SK-N-SH (cell line): ENCODE measurements at regions not wholly inside any gene's neighbourhood (a gene's known extent, or its start where the extent isn't known, plus 50 kb on each side); places are given as distances from the start of the nearest gene placed in this dataset.
A peak's percentile ranks its signal among the peaks of the same experiment; 100 is the strongest.

Experiments
- CTCF ChIA-PET: fragments of 300-600, 350-600 bp; formaldehyde crosslinking; extraction: SDS; loops from one replicate; lab custom pipeline; 2021; lab: Yijun Ruan, JAX
- POLR2A ChIA-PET: fragments of 350-600 bp; sonication (Branson Sonifier 250); formaldehyde crosslinking; extraction: SDS; loops from one replicate; lab custom pipeline; 2020; ENCODE audit warnings: antibody characterized with exemption, inconsistent platforms; lab: Yijun Ruan, JAX
- DNase-seq: peaks from one replicate; pipeline ENCODE4 v3.0.0; 2012
- H2AFZ ChIP-seq: fragments of 200-600 bp; sonication (generic); 2 replicates; pipeline ENCODE4 v1.8.1; 2016; ENCODE audit warnings: antibody characterized with exemption, mild to moderate bottlenecking, low read depth
- H3F3A ChIP-seq: fragments of 200-600 bp; sonication (generic); replicated peaks from 2 replicates; pipeline ENCODE3; 2016; ENCODE audit warnings: antibody characterized with exemption, mild to moderate bottlenecking; ENCODE audit not compliant: insufficient read depth
- H3K27ac ChIP-seq, 2 experiments: fragments of 200-500 bp in 1 of 2; fragments of 200-600 bp in 1 of 2; sonication (Bioruptor generic) in 1 of 2; sonication (generic), shearing (Covaris generic) in 1 of 2; 2 replicates each; pipeline versions ENCODE4 v1.5.1 to v1.6.1; 2014 to 2016; ENCODE audit warnings: low read depth in 2 of 2, inconsistent platforms in 1 of 2, low read length in 1 of 2, mild to moderate bottlenecking in 1 of 2, mixed read lengths in 1 of 2
- H3K27me3 ChIP-seq: fragments of 200-600 bp; sonication (generic), shearing (Covaris generic); 2 replicates; pipeline ENCODE4 v1.6.1; 2016; ENCODE audit warnings: mixed run types; ENCODE audit not compliant: insufficient read depth
- H3K36me3 ChIP-seq, 2 experiments: fragments of 200-500 bp in 1 of 2; fragments of 200-600 bp in 1 of 2; sonication (Bioruptor generic) in 1 of 2; sonication (generic) in 1 of 2; replicated peaks in 1 of 2; 2 replicates each; pipeline versions ENCODE3 to v1.5.1; 2014 to 2016; ENCODE audit warnings: low read length in 1 of 2, mild to moderate bottlenecking in 1 of 2; ENCODE audit not compliant: insufficient read depth in 2 of 2, control insufficient read depth in 1 of 2
- H3K4me1 ChIP-seq, 2 experiments: fragments of 200-500 bp in 1 of 2; fragments of 200-600 bp in 1 of 2; sonication (Bioruptor generic) in 1 of 2; sonication (generic), shearing (Covaris generic) in 1 of 2; 2 replicates each; pipeline versions ENCODE4 v1.5.1 to v1.6.1; 2014 to 2016; ENCODE audit warnings: low read depth in 1 of 2, low read length in 1 of 2, mixed run types in 1 of 2; ENCODE audit not compliant: insufficient read depth in 2 of 2, control insufficient read depth in 1 of 2
- H3K4me2 ChIP-seq: fragments of 200-600 bp; sonication (generic), shearing (Covaris generic); 2 replicates; pipeline ENCODE4 v1.6.1; 2017; ENCODE audit warnings: mixed run types
- H3K4me3 ChIP-seq, 2 experiments: fragments of 200-500 bp in 1 of 2; fragments of 200-600 bp in 1 of 2; sonication (Bioruptor generic) in 1 of 2; sonication (generic), shearing (Covaris generic) in 1 of 2; 2 replicates each; pipeline versions ENCODE4 v1.5.1 to v1.8.1; 2014 to 2016; ENCODE audit warnings: low read depth in 2 of 2, inconsistent platforms in 1 of 2, low read length in 1 of 2, mild to moderate bottlenecking in 1 of 2, mixed read lengths in 1 of 2, moderate library complexity in 1 of 2
- H3K79me2 ChIP-seq: fragments of 200-600 bp; sonication (generic); 2 replicates; pipeline ENCODE4 v1.8.1; 2017; ENCODE audit warnings: mild to moderate bottlenecking; ENCODE audit not compliant: insufficient read depth
- H3K9ac ChIP-seq: fragments of 200-600 bp; sonication (generic); 2 replicates; pipeline ENCODE4 v1.6.1; 2017; ENCODE audit warnings: mixed run types
- H3K9me2 ChIP-seq: fragments of 200-600 bp; sonication (generic); 2 replicates; pipeline ENCODE4 v1.6.1; 2017; ENCODE audit warnings: mixed run types
- H3K9me3 ChIP-seq: fragments of 200-600 bp; sonication (generic); 2 replicates; pipeline ENCODE4 v1.6.1; 2017; ENCODE audit warnings: mixed run types, mild to moderate bottlenecking, moderate library complexity
- H4K20me1 ChIP-seq: fragments of 200-600 bp; sonication (generic); 2 replicates; pipeline ENCODE4 v1.6.1; 2017; ENCODE audit warnings: mild to moderate bottlenecking, mixed run types; ENCODE audit not compliant: insufficient read depth
- EZH2phosphoT487 ChIP-seq: fragments of 200-600 bp; sonication (generic); IDR thresholded peaks from 2 replicates; pipeline ENCODE4 v1.6.1; 2017; ENCODE audit warnings: low read depth, mixed run types, mild to moderate bottlenecking, antibody characterized with exemption, moderate library complexity, borderline replicate concordance
- FOSL2 ChIP-seq: IDR thresholded peaks from 2 replicates; pipeline ENCODE4 v1.4.0; 2012; ENCODE audit warnings: low read depth, mild to moderate bottlenecking, moderate library complexity, borderline replicate concordance
- FOXM1 ChIP-seq: IDR thresholded peaks from 2 replicates; pipeline ENCODE4 v1.4.0; 2012; ENCODE audit warnings: low read depth, mild to moderate bottlenecking
- IRF3 ChIP-seq: fragments of 150-350 bp; IDR thresholded peaks from 2 replicates; pipeline ENCODE4 v1.6.1; 2016; ENCODE audit warnings: mild to moderate bottlenecking, low read depth, low read length
- JUND ChIP-seq: IDR thresholded peaks from 2 replicates; pipeline ENCODE4 v1.4.0; 2012
- MAX ChIP-seq: IDR thresholded peaks from 2 replicates; pipeline ENCODE4 v1.4.0; 2012; ENCODE audit warnings: low read depth
- MEF2A ChIP-seq: IDR thresholded peaks from 2 replicates; pipeline ENCODE4 v1.4.0; 2012; ENCODE audit warnings: low read depth, borderline replicate concordance
- MXI1 ChIP-seq: IDR thresholded peaks from 2 replicates; pipeline ENCODE4 v1.6.1; 2012; ENCODE audit warnings: mild to moderate bottlenecking, low read depth, low read length, improper control_type of control experiment
- NFIC ChIP-seq: IDR thresholded peaks from 2 replicates; pipeline ENCODE4 v1.4.0; 2012; ENCODE audit warnings: borderline replicate concordance
- RAD21 ChIP-seq: IDR thresholded peaks from 2 replicates; pipeline ENCODE4 v1.6.1; 2012; ENCODE audit warnings: mild to moderate bottlenecking, low read length
- RCOR1 ChIP-seq: fragments of 150-350 bp; IDR thresholded peaks from 2 replicates; pipeline ENCODE4 v1.6.1; 2017; ENCODE audit warnings: antibody characterized with exemption, low read length
- REST ChIP-seq: IDR thresholded peaks from 2 replicates; pipeline ENCODE4 v1.6.1; 2012; ENCODE audit warnings: mild to moderate bottlenecking, low read depth, low read length, moderate library complexity
- RXRA ChIP-seq: IDR thresholded peaks from 2 replicates; pipeline ENCODE4 v1.4.0; 2012; ENCODE audit warnings: low read depth, mild to moderate bottlenecking, borderline replicate concordance
- SMC3 ChIP-seq: IDR thresholded peaks from 2 replicates; pipeline ENCODE4 v1.6.1; 2012; ENCODE audit warnings: low read depth, low read length, improper control_type of control experiment
- TAF1 ChIP-seq: IDR thresholded peaks from 2 replicates; pipeline ENCODE4 v1.6.1; 2012; ENCODE audit warnings: low read depth, mild to moderate bottlenecking, low read length, moderate library complexity, borderline replicate concordance
- TCF12 ChIP-seq: IDR thresholded peaks from 2 replicates; pipeline ENCODE4 v1.4.0; 2012
- USF1 ChIP-seq: IDR thresholded peaks from 2 replicates; pipeline ENCODE4 v1.4.0; 2012; ENCODE audit warnings: low read depth, borderline replicate concordance
- USF2 ChIP-seq: fragments of 150-350 bp; IDR thresholded peaks from 2 replicates; pipeline ENCODE4 v1.6.1; 2017; ENCODE audit warnings: antibody characterized with exemption, low read length, low read depth, borderline replicate concordance
- YY1 ChIP-seq: IDR thresholded peaks from 2 replicates; pipeline ENCODE4 v1.4.0; 2012; ENCODE audit warnings: low read depth, mild to moderate bottlenecking
- WGBS: methylation state at CpG from one replicate; pipeline ENCODE4 v1.1.6; 2017; ENCODE audit warnings: low lambda C conversion rate; 5-methylcytosine and 5-hydroxymethylcytosine counted together

- H3K4me1 ChIP-seq, result no peaks in the 10 kb centered on the region
- TF ChIP-seq USF1 (0 out of 2 replicates have a peak, but pooled peaks have one; percentile 46), MXI1 (no peak), TAF1 (no peak), RAD21 (no peak), FOSL2 (peak; percentile 37; the same call in 1 of the 2 replicates), USF2 (no peak), NFIC (no peak), MEF2A (no peak), RCOR1 (no peak), MAX (no peak), SMC3 (no peak), TCF12 (no peak), JUND (0 out of 2 replicates have a peak, but pooled peaks have one; percentile 23), RXRA (no peak), YY1 (no peak), FOXM1 (no peak)
- no peaks in the 10 kb centered on the region for H3K9me2 ChIP-seq
- H3K27me3 ChIP-seq, result no peaks in the 10 kb centered on the region
- ChIA-PET CTCF (interaction anchor here (1.0 to 1.2 kb wide), 2 partner anchors 12 to 26 kb away, joined by 4 read pairs; no protein-coding TSS in a partner anchor), POLR2A (no interaction called here)
- no peaks in the 10 kb centered on the region for H3K9me3 ChIP-seq
- no peaks in the 10 kb centered on the region for H3K79me2 ChIP-seq
- 36% methylated on average over 2 of the region's 2 CpGs for WGBS
- DNase-seq, result peak; percentile 0
- H2AFZ ChIP-seq, result no peak overlapping the region
- no peak overlapping the region for H3K4me2 ChIP-seq
- H4K20me1 ChIP-seq, result no peaks in the 10 kb centered on the region
- H3K4me3 ChIP-seq, result no peak overlapping the region
- H3K9ac ChIP-seq, result no peak overlapping the region
- no peak overlapping the region for H3K27ac ChIP-seq
- H3F3A ChIP-seq, result no peaks in the 10 kb centered on the region
- H3K36me3 ChIP-seq, result no peaks in the 10 kb centered on the region
These were observed 115.7 kb upstream of the P2RY1 start for GRCh38 chr3:152719264-152719663.

- no peak overlapping the region for H3K4me2 ChIP-seq
- DNase-seq, result no peak
- H3K36me3 ChIP-seq, result no peaks in the 10 kb centered on the region
- WGBS, result 31% methylated on average over 4 of the region's 4 CpGs
- no peak overlapping the region for H3K27ac ChIP-seq
- no peaks in the 10 kb centered on the region for H3K9me2 ChIP-seq
- no peaks in the 10 kb centered on the region for H3F3A ChIP-seq
- CTCF ChIA-PET, result no interaction called here
- no peaks in the 10 kb centered on the region for H3K27me3 ChIP-seq
- no peaks in the 10 kb centered on the region for H3K79me2 ChIP-seq
- no peak overlapping the region for H3K4me3 ChIP-seq
- H3K9me3 ChIP-seq, result no peaks in the 10 kb centered on the region
- H3K4me1 ChIP-seq, result no peaks in the 10 kb centered on the region
- H4K20me1 ChIP-seq, result no peaks in the 10 kb centered on the region
- H2AFZ ChIP-seq, result no peak overlapping the region
- POLR2A ChIA-PET, result no interaction called here
- H3K9ac ChIP-seq, result no peak overlapping the region
- TF ChIP-seq EZH2phosphoT487 (no peak), JUND (no peak), MAX (no peak), FOSL2 (no peak), IRF3 (no peak), REST (no peak), TCF12 (no peak)
These were observed 113.8 kb upstream of the P2RY1 start for GRCh38 chr3:152720951-152721718.
